ENCODE measurements at regions not wholly inside any gene's neighbourhood (a gene's known extent, or its start where the extent isn't known, plus 50 kb on each side); places are given as distances from the start of the nearest gene placed in this dataset.
"Not testable (repeated sequence)": the region's sequence is repeated elsewhere in the genome, so short reads cannot be mapped to it uniquely, and the experiment has no call there.

- no peaks in the 10 kb centered on the region for H3K36me3 ChIP-seq (ENCODE audit: control insufficient read depth, insufficient read depth, low read length)
- no peaks in the 10 kb centered on the region for H3K4me1 ChIP-seq (ENCODE audit: control insufficient read depth, insufficient read depth, low read length)
- no peak overlapping the region for H3K4me3 ChIP-seq (ENCODE audit: low read length)
- no peak overlapping the region for H3K9ac ChIP-seq (ENCODE audit: low read length)
- no peak overlapping the region for H3K27ac ChIP-seq (ENCODE audit: low read depth, low read length)
- no peaks in the 10 kb centered on the region for H3K27me3 ChIP-seq (ENCODE audit: control insufficient read depth, insufficient read depth, low read length)
These were observed 51.5 kb upstream of the MAP3K1 start for GRCh38 chr5:56763711-56764466.

DNA sequence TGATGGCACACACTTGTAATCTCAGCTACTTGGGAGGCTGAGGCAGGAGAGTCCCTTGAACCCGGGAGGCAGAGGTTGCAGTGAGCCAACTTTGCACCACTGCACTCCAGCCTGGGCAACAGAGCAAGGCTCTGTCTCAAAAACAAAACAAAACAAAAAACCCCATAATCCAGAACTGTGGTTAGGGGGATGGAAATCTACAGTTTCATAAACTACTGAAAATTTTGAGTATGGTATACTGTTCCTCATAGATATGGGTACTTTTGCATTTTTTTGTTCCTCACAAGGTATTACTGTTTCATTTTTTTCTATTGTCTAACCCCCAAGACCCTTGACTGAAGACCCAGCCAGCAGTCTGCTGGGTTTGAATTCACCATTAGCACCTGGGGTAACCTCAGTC, 52.2 kb upstream of the MAP3K1 start:
- H3K27me3 ChIP-seq (ENCODE audit: control insufficient read depth, insufficient read depth, low read length) = no peaks in the 10 kb centered on the region
- no peak overlapping the region for H3K9ac ChIP-seq (ENCODE audit: low read length)
- H3K27ac ChIP-seq (ENCODE audit: low read depth, low read length) = no peak overlapping the region
- no peaks in the 10 kb centered on the region for H3K4me1 ChIP-seq (ENCODE audit: control insufficient read depth, insufficient read depth, low read length)
- H3K36me3 ChIP-seq (ENCODE audit: control insufficient read depth, insufficient read depth, low read length) = no peaks in the 10 kb centered on the region
- no peak overlapping the region for H3K4me3 ChIP-seq (ENCODE audit: low read length)

- Histone ChIP-seq H3K27me3 (ENCODE audit: control insufficient read depth, insufficient read depth, low read length) (no peaks in the 10 kb centered on the region), H3K4me3 (ENCODE audit: low read length) (no peak overlapping the region), H3K36me3 (ENCODE audit: control insufficient read depth, insufficient read depth, low read length) (no peaks in the 10 kb centered on the region), H3K9ac (ENCODE audit: low read length) (no peak overlapping the region), H3K27ac (ENCODE audit: low read depth, low read length) (no peak overlapping the region), H3K4me1 (ENCODE audit: control insufficient read depth, insufficient read depth, low read length) (no peaks in the 10 kb centered on the region)
These were observed 54.0 kb upstream of the MAP3K1 start for GRCh38 chr5:56761151-56761885.

GRCh38 chr5:56760723-56761122, 54.6 kb upstream of the MAP3K1 start:
- H3K36me3 ChIP-seq (ENCODE audit: control insufficient read depth, insufficient read depth, low read length) = no peaks in the 10 kb centered on the region
- no peak overlapping the region for H3K9ac ChIP-seq (ENCODE audit: low read length)
- H3K27ac ChIP-seq (ENCODE audit: low read depth, low read length) = no peak overlapping the region
- no peaks in the 10 kb centered on the region for H3K4me1 ChIP-seq (ENCODE audit: control insufficient read depth, insufficient read depth, low read length)
- no peak overlapping the region for H3K4me3 ChIP-seq (ENCODE audit: low read length)
- no peaks in the 10 kb centered on the region for H3K27me3 ChIP-seq (ENCODE audit: control insufficient read depth, insufficient read depth, low read length)

DNA sequence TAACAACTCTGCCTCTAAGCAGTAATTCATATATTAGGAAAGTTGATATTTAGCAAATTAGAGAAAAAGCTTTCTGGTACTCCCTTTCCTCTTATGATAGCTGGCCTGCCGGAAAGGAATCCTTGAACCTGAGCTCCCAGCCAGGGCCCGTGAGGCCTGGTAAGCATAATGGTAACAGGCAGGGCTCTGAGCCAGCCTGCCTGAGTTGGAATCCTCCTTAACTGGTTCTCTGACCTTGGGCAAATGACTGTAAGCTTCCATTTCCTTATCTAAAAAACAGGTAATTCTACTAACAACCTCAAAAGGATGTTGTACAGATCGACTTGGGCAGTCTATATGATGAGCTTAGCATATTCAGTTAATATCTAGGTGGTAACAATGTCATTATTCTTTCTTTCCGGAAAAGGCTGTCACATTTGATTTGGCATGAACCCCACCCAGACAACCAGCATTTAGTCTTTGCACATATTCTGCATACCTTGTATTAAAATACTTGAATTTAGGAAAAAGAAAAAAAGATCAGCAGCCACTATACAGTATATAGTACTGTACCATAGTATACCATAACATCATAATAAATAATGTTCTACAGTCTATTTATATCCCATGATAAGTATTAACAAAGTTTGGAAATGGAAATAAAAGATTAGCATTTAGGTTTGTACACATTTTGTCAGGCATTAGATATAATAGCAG, 55.7 kb upstream of the MAP3K1 start:
- Histone ChIP-seq H3K27ac (ENCODE audit: low read depth, low read length) (no peak overlapping the region), H3K4me1 (ENCODE audit: control insufficient read depth, insufficient read depth, low read length) (no peaks in the 10 kb centered on the region), H3K36me3 (ENCODE audit: control insufficient read depth, insufficient read depth, low read length) (no peaks in the 10 kb centered on the region), H3K4me3 (ENCODE audit: low read length) (no peak overlapping the region), H3K27me3 (ENCODE audit: control insufficient read depth, insufficient read depth, low read length) (no peaks in the 10 kb centered on the region), H3K9ac (ENCODE audit: low read length) (no peak overlapping the region)

- Histone ChIP-seq H3K4me1 (ENCODE audit: control insufficient read depth, insufficient read depth, low read length) (no peaks in the 10 kb centered on the region), H3K27ac (ENCODE audit: low read depth, low read length) (no peak overlapping the region)
These were observed 58.3 kb upstream of the MAP3K1 start for GRCh38 chr5:56757077-56757476.

GRCh38 chr5:56755036-56755555, 60.3 kb upstream of the MAP3K1 start:
- H3K9ac ChIP-seq (ENCODE audit: low read length) = no peak overlapping the region
- no peaks in the 10 kb centered on the region for H3K27me3 ChIP-seq (ENCODE audit: control insufficient read depth, insufficient read depth, low read length)
- H3K4me1 ChIP-seq (ENCODE audit: control insufficient read depth, insufficient read depth, low read length) = no peaks in the 10 kb centered on the region
- no peak overlapping the region for H3K27ac ChIP-seq (ENCODE audit: low read depth, low read length)
- H3K36me3 ChIP-seq (ENCODE audit: control insufficient read depth, insufficient read depth, low read length) = no peaks in the 10 kb centered on the region
- H3K4me3 ChIP-seq (ENCODE audit: low read length) = no peak overlapping the region

More at GRCh38 chr5:56757077-56757476, 58.3 kb upstream of the MAP3K1 start:
- no peaks in the 10 kb centered on the region for H3K36me3 ChIP-seq (ENCODE audit: control insufficient read depth, insufficient read depth, low read length)
- H3K27me3 ChIP-seq (ENCODE audit: control insufficient read depth, insufficient read depth, low read length) = no peaks in the 10 kb centered on the region
- no peak overlapping the region for H3K4me3 ChIP-seq (ENCODE audit: low read length)
- no peak overlapping the region for H3K9ac ChIP-seq (ENCODE audit: low read length)

- H3K9ac ChIP-seq (ENCODE audit: low read length); H3K36me3 ChIP-seq (ENCODE audit: control insufficient read depth, insufficient read depth, low read length); H3K27me3 ChIP-seq (ENCODE audit: control insufficient read depth, insufficient read depth, low read length); H3K4me1 ChIP-seq (ENCODE audit: control insufficient read depth, insufficient read depth, low read length); H3K27ac ChIP-seq (ENCODE audit: low read depth, low read length); H3K4me3 ChIP-seq (ENCODE audit: low read length): not testable (repeated sequence)
These were observed 61.8 kb upstream of the MAP3K1 start for GRCh38 chr5:56753588-56753987.

- Histone ChIP-seq H3K36me3 (ENCODE audit: control insufficient read depth, insufficient read depth, low read length) (no peaks in the 10 kb centered on the region), H3K27ac (ENCODE audit: low read depth, low read length) (no peak overlapping the region), H3K9ac (ENCODE audit: low read length) (no peak overlapping the region), H3K4me3 (ENCODE audit: low read length) (no peak overlapping the region), H3K4me1 (ENCODE audit: control insufficient read depth, insufficient read depth, low read length) (no peaks in the 10 kb centered on the region), H3K27me3 (ENCODE audit: control insufficient read depth, insufficient read depth, low read length) (no peaks in the 10 kb centered on the region)
These were observed 63.6 kb upstream of the MAP3K1 start for GRCh38 chr5:56751572-56752313.

- Histone ChIP-seq H3K4me3 (ENCODE audit: low read length) (no peak overlapping the region), H3K27me3 (ENCODE audit: control insufficient read depth, insufficient read depth, low read length) (no peaks in the 10 kb centered on the region), H3K36me3 (ENCODE audit: control insufficient read depth, insufficient read depth, low read length) (no peaks in the 10 kb centered on the region), H3K27ac (ENCODE audit: low read depth, low read length) (no peak overlapping the region), H3K4me1 (ENCODE audit: control insufficient read depth, insufficient read depth, low read length) (no peaks in the 10 kb centered on the region), H3K9ac (ENCODE audit: low read length) (no peak overlapping the region)
These were observed 65.5 kb upstream of the MAP3K1 start for GRCh38 chr5:56749842-56750241.

- Histone ChIP-seq H3K9ac (ENCODE audit: low read length) (no peak overlapping the region), H3K36me3 (ENCODE audit: control insufficient read depth, insufficient read depth, low read length) (no peaks in the 10 kb centered on the region), H3K27ac (ENCODE audit: low read depth, low read length) (no peak overlapping the region), H3K27me3 (ENCODE audit: control insufficient read depth, insufficient read depth, low read length) (no peaks in the 10 kb centered on the region), H3K4me3 (ENCODE audit: low read length) (no peak overlapping the region), H3K4me1 (ENCODE audit: control insufficient read depth, insufficient read depth, low read length) (no peaks in the 10 kb centered on the region)
These were observed 68.6 kb upstream of the MAP3K1 start for GRCh38 chr5:56746553-56747339.

Data from rectal smooth muscle tissue (tissue), 1 donor.